GM21515 (cell line): ENCODE measurements at regions not wholly inside any gene's neighbourhood (a gene's known extent, or its start where the extent isn't known, plus 50 kb on each side); places are given as distances from the start of the nearest gene placed in this dataset.
"Not testable (repeated sequence)": the region's sequence is repeated elsewhere in the genome, so short reads cannot be mapped to it uniquely, and the experiment has no call there.

Source experiments
- ATAC-seq: cut with Tn5 transposase; IDR thresholded peaks from one replicate; pipeline ENCODE4 v1.9.1; 2021; ENCODE audit not compliant: unreplicated experiment

GRCh38 chr10:56298941-56299340, 62.1 kb downstream of the ZWINT start:
- no peak for ATAC-seq

- ATAC-seq: no peak
These were observed 64.4 kb downstream of the ZWINT start for GRCh38 chr10:56296618-56297017.

GRCh38 chr10:56288403-56288802, 72.7 kb downstream of the ZWINT start:
- ATAC-seq: no peak

- ATAC-seq: no peak
These were observed 75.0 kb downstream of the ZWINT start for GRCh38 chr10:56286096-56286495.

GRCh38 chr10:56279270-56279669, 81.8 kb downstream of the ZWINT start:
- no peak for ATAC-seq

- ATAC-seq: no peak
These were observed 91.9 kb downstream of the ZWINT start for GRCh38 chr10:56269181-56269580.

GRCh38 chr10:56266120-56266519, 94.9 kb downstream of the ZWINT start:
- no peak for ATAC-seq

- no peak for ATAC-seq
These were observed 102.1 kb downstream of the ZWINT start for GRCh38 chr10:56258991-56259390.

GRCh38 chr10:56258378-56258777, 102.7 kb downstream of the ZWINT start:
- no peak for ATAC-seq

GRCh38 chr10:56255298-56255697, 105.8 kb downstream of the ZWINT start:
- ATAC-seq: no peak

GRCh38 chr10:56240471-56240870, 120.6 kb downstream of the ZWINT start:
- ATAC-seq: no peak

GRCh38 chr10:56231436-56231835, 129.6 kb downstream of the ZWINT start:
- no peak for ATAC-seq

GRCh38 chr10:56222237-56222636, 138.8 kb downstream of the ZWINT start:
- ATAC-seq: no peak

GRCh38 chr10:56212951-56213350, 148.1 kb downstream of the ZWINT start:
- ATAC-seq: no peak

GRCh38 chr10:56181607-56182006, 179.5 kb downstream of the ZWINT start:
- ATAC-seq: peak; percentile 82

- no peak for ATAC-seq
These were observed 182.8 kb downstream of the ZWINT start for GRCh38 chr10:56178210-56178609.

GRCh38 chr10:56155091-56155513, 206.0 kb downstream of the ZWINT start:
- not testable (repeated sequence) for ATAC-seq

GRCh38 chr10:56146806-56147205, 214.3 kb downstream of the ZWINT start:
- no peak for ATAC-seq

- ATAC-seq: peak; percentile 86
These were observed 218.8 kb downstream of the ZWINT start for GRCh38 chr10:56142092-56142728.

GRCh38 chr10:56139405-56139804, 221.7 kb downstream of the ZWINT start:
- no peak for ATAC-seq

- ATAC-seq: no peak
These were observed 225.2 kb downstream of the ZWINT start for GRCh38 chr10:56135828-56136227.

GRCh38 chr10:56123247-56123646, 237.8 kb downstream of the ZWINT start:
- no peak for ATAC-seq

- ATAC-seq: no peak
These were observed 244.4 kb downstream of the ZWINT start for GRCh38 chr10:56116684-56117083.
